GM12864 (cell line): ENCODE measurements at regions not wholly inside any gene's neighbourhood (a gene's known extent, or its start where the extent isn't known, plus 50 kb on each side); places are given as distances from the start of the nearest gene placed in this dataset.

Source experiments
- DNase-seq: peaks from one replicate; pipeline ENCODE4 v3.0.0-alpha.2; 2011; ENCODE audit warnings: low read depth
- H3K4me3 ChIP-seq: 2 replicates; pipeline ENCODE4 v1.5.1; 2011; ENCODE audit warnings: mild to moderate bottlenecking, low read depth, low read length, control low read depth
- CTCF ChIP-seq: IDR thresholded peaks from 2 replicates; pipeline ENCODE4 v1.5.1; 2011; ENCODE audit warnings: low read depth, mild to moderate bottlenecking, moderate library complexity, low read length, control low read depth, inconsistent platforms; ENCODE audit errors: missing control alignments

- H3K4me3 ChIP-seq: no peak overlapping the region
- no peak for TF ChIP-seq CTCF
- no peak for DNase-seq
Measured at GRCh38 chr4:41323706-41324105, 67.0 kb downstream of the UCHL1 start.

- no peak for DNase-seq
- no peak overlapping the region for H3K4me3 ChIP-seq
- no peak for TF ChIP-seq CTCF
Measured at GRCh38 chr4:41324861-41325260, 68.1 kb downstream of the UCHL1 start.

- no peak for DNase-seq
- no peak overlapping the region for H3K4me3 ChIP-seq
- TF ChIP-seq CTCF: no peak
Measured at GRCh38 chr4:41325901-41326300, 69.2 kb downstream of the UCHL1 start.

GRCh38 chr4:41326776-41327175 is 70.0 kb downstream of the UCHL1 start:
- DNase-seq: no peak
- TF ChIP-seq CTCF: no peak

GRCh38 chr4:41327770-41328169 is 71.0 kb downstream of the UCHL1 start:
- H3K4me3 ChIP-seq: no peak overlapping the region
- DNase-seq: no peak
- no peak for TF ChIP-seq CTCF

More at GRCh38 chr4:41326776-41327175, 70.0 kb downstream of the UCHL1 start:
- H3K4me3 ChIP-seq: no peak overlapping the region

GRCh38 chr4:41329361-41329760 is 72.6 kb downstream of the UCHL1 start:
- DNase-seq: no peak
- no peak overlapping the region for H3K4me3 ChIP-seq
- TF ChIP-seq CTCF: no peak

- DNase-seq: no peak
- H3K4me3 ChIP-seq: no peak overlapping the region
- no peak for TF ChIP-seq CTCF
Measured at GRCh38 chr4:41331224-41331623, 74.5 kb downstream of the UCHL1 start.
